HG02852 (cell line): ENCODE measurements at regions not wholly inside any gene's neighbourhood (a gene's known extent, or its start where the extent isn't known, plus 50 kb on each side); places are given as distances from the start of the nearest gene placed in this dataset.
A peak's percentile ranks its signal among the peaks of the same experiment; 100 is the strongest.
"Not testable (repeated sequence)": the region's sequence is repeated elsewhere in the genome, so short reads cannot be mapped to it uniquely, and the experiment has no call there.

Experiments
- ATAC-seq: cut with Tn5 transposase; IDR thresholded peaks from one replicate; pipeline ENCODE4 v1.9.1; 2021; ENCODE audit warnings: mild to moderate bottlenecking, moderate library complexity; ENCODE audit not compliant: unreplicated experiment

DNA sequence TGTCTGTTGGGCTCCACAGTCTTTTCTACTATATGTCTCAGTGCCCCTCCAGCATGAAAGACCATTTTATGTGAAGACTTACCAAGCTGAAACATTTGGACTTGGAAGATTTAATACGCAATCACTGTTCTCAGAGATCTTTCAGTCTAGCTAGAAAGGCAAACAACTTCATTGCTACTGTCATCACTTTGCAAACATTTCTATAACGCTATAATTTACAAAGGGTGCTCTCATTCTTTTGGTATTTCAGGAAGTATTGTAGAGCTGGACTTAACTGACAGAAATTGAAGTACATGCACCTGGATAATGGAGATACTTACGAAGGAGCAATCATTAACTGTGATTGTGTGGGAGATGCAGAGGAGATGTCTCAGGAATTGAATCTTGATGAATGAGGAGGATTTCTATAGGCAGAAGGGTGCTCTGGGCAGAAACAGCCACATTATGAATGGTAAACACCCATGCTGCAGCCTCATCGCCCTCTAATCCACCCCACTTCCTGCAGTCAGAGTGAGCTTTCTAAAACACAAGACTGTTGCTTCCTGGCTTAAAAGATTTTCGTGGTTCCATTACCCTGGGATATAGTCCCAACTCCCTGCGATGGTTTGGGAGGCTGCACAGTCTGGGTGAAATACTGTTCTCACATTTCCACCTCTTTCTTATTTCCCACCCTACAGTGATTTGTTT is 75.1 kb upstream of the GNG12 start:
- ATAC-seq, result no peak

DNA sequence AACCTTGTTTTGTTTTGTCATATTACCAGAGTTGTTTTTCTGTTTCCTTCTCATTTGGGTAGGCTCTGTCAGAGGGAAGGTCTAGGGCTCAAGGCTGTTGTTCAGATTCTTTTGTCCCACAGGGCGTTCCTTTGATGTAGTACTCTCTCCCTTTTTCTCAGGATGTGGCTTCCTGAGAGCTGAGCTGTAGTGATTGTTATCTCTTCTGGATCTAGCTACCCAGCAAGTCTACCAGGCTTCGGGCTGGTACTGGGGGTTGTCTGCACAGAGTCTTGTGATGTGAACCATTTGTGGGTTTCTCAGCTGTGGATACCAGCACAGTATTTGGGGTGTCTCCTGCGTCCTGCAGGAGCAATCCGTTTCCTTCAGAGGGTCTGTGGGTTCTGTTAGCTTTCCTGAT is 74.2 kb upstream of the GNG12 start:
- ATAC-seq, result not testable (repeated sequence)

DNA sequence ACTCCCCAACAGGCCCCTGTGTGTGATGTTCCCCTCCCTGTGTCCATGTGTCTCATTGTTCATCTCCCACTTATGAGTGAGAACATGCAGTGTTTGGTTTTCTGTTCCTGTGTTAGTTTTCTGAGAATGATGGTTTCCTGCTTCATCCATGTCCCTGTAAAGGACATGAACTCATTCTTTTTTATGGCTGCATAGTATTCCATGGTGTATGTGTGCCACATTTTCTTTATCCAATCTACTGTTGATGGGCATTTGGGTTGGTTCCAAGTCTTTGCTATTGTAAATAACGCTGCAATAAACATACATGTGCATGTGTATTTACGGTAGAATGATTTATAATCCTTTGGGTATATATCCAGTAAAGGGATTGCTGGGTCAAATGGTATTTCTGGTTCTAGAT is 72.7 kb upstream of the GNG12 start:
- ATAC-seq, result not testable (repeated sequence)

DNA sequence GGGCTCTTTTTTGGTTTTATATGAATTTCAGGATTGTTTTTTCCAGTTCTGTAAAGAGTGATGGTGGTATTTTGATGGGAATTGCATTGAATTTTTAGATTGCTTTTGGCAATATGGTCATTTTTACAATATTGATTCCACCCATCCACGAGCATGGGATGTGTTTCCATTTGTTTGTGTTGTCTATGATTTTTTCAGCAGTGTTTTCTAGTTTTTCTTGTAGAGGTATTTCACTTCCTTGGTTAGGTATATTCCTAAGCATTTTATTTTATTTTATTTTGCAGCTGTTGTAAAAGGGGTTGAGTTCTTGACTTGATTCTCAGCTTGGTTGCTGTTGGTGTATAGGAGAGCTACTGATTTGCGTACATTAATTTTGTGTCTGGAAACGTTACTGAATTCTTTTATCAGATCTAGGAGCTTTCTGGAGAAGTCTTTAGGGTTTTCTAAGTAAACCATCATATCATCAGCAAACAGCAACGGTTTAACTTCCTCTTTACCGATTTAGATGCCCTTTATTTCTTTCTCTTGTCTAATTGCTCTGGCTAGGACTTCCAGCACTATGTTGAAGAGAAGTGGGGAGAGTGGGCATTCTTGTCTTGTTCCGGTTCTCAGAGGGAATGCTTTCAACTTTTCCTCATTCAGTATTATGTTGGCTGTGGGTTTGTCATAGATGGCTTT is 69.4 kb upstream of the GNG12 start:
- not testable (repeated sequence) for ATAC-seq

DNA sequence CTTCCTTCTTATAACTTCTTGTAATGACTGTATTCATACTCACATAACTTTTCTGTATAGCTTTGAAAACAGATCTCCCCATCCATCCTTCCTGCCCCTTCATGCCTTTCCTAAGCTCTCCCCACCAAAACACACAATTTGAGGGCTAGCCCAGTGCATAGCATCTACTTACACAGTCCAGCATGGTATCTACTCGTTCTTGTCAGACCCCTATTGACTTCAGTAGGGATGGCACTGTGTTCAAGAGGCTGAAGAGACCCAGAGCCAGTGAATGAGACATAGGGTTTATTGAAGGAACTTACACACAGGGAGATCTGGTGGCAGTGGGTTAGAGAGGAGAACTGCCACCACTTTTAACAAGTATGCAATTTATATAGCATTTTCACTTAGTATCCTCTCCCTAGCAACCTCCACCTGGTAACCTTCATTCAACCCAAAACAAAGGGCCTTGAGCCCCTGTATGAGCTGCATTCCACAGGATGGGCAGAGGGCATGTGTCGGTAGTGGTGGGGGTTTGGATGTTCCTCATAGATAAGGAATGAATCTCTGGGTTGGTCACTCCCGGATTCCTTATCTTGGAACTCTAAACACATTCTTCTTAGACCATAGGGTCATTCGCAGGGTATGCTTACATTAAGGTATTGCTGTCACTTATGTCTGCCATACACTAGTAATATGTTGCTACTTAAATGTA is 64.9 kb upstream of the GNG12 start:
- no peak for ATAC-seq

DNA sequence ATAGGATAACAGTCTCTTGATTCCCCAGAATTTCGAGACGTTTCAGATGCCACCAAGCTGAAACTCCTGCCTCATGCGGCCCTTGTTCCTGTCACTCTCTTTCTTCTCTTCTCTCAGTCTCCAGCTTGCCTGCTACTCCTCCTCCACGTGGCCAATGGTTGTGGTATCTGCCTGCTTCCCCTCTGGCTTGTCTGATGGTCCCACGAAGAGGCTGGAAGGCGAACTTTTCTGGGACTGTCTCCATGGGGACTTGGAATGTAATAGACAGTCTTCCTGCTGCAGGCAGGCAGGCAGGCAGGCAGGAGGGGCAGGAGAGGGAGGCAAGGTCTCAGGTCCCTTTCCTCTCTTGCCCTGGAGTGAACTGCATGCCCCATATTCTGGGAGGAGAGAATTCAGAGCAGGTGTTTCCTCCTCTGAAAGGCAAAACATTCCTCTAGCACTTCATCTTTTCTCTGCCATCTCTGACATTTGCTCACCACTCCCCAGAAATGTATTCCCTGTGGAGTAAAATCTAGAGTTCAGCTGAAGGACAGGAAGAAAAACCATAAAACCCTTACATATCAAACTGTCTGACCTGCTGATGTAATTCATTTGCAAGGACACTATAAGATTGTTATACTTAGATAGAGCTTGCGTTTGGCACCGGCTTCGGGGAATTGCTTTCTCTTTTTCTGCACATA is 64.1 kb upstream of the GNG12 start:
- ATAC-seq, result no peak

DNA sequence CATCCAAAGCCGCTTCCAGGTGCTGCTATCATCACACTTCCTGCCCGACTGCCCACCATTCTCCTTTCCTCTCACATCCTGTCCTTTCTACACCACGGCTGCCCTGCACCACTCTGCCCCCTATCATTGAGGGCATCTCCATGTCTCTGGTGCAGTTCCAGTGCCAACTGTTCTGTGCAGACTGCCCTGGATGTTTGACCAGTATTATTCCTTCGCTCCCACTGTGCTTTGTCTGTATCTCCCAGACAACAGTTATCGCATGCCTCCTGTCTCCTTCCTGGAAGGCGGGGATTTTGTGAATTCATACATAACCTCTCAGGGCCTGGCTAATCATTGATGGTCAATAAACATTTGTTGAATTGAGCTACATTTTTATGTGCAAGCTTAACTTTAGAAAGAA is 63.6 kb upstream of the GNG12 start:
- ATAC-seq, result no peak

DNA sequence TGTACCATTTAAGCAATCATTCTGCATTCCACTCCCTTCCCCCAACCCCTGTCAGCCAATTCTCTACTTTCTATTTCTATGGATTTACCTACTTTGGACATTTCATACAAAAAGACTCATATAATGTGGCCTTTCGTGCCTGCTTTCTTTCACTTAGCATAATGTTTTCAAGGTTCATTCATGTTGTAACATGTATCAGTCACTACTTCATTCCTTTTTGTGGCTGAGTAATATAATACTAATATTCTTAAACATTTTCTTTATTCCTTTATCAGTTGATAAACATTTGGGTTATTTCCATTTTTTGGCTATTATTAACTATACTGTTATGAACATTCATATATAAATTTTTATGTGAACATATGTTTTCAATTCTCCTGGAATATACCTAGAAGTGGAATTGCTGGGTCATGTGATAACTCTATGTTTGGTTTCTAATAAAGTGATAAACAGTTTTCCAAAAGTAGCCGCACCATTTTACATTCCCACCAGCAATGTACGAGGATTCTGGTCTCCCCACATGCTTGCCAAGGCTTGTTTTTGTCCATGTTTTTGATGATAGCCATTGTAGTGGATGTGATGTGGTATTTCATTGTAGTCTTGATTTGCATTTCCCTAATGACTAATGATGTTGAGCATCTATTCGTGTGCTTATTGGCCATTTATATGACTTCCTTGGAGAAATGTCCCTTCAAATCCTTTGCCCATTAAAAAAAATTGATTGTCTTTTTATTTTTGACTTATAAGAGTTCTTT is 61.9 kb upstream of the GNG12 start:
- no peak for ATAC-seq

DNA sequence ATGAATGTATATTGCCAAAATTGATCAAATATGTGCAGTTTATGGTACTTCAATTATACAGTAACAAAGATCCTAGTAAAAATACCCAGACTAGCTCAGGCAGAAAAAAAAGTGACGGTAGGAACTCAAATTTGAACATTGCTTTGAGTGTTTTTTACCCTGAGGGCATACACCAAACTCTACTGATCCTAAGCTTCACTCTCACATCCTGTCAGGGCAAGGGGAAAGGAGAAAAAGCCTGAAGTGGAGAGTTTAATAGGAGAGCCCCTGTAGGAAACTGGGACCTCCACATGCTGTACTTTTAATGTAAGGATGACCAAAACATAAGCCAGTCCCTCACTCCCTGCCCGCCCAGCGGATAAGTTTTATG is 59.8 kb upstream of the GNG12 start:
- no peak for ATAC-seq

DNA sequence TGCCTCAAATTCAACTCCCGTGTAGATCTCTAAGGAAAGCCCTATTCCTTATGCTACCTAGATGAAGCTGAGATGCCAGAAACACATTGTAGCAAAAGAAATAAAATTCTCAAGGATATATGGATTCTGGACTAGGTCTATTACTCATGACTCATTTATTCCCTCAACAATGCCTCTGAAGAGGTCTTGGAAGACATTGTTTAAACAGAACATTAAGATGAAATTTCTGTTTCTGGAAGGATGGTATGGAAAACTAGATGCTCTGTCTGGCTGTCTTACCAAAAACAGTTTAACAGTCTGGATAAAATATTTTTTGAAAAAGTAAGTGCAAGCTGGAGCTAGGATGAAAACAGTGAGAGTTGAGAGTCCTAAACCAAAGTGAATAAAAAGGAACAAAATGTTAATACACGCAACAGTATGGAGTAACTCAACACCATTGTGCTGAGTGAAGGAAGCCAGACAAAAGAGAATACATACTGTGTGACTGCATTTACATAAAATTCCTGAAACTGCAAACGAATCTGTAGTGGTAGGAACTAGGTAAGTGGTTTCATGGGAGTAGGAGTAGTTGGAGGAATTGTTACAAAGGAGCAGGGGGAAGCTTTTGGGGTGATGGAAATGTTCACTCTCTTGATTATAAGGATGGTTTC is 59.3 kb upstream of the GNG12 start:
- ATAC-seq, result no peak

DNA sequence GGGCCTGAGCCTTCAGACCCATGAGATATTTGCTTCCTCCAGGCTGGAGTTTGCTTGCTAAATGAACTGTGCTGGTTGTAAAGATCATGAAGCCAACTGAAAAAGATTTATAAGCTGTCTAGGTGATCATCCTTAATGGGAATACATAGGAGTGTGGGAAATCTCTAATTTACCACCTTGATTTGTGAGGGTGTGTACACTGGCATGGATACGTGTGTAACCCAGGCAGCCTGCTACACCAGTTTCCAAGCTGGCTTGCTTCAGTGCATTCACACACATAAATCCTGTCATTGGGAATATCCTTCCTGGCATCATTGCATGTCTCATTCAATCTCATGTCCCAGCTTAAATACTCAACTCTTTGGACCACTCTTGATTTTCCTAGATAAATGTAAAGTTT is 57.6 kb upstream of the GNG12 start:
- ATAC-seq, result no peak

DNA sequence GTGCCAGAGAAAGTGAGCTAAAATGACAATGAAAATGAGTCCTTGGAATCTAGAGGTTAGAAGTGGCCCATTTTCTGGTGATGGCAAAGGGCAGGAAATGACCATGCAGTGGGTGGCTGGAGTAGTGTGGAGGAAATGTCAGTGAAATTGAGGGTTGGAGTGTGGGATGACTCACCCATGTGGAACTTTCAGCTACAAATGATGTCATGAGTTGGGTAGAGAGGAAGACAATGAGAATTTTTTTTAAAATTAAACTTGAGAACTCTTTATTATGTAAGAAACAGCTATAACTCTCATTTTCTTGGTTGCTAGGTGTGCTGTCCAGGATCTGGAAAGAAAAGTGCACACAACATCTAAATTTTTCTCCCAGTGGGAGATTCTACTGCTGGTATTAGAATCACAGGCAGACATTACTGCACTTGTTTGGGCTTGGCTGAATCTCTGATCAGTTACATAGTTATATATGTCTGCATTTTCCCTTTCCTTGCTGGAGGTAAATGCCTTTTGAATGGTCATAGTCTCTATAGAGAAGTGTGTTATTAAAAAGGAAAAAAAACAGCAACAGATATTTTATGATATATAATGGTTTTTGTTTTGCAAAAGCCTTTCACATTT is 56.8 kb upstream of the GNG12 start:
- ATAC-seq, result peak; percentile 45

DNA sequence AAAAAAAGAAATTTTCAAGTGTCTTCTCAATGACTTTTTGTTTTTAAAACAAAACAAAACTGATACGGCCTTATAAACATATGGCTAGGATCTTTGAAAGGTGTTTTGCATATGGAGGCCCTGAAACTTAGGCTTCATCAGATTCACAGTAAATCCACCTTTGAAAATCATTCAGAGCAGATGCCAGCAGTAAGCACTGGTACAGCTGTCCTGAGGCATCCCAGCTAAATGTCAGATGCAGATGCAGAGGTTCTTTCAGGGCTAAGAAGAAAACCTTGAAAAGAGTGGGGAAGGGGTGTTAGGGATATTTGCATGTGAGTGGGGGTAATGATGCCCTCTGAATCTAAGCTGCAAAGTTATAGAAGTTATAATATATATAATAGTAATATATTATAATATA is 56.2 kb upstream of the GNG12 start:
- ATAC-seq, result no peak

DNA sequence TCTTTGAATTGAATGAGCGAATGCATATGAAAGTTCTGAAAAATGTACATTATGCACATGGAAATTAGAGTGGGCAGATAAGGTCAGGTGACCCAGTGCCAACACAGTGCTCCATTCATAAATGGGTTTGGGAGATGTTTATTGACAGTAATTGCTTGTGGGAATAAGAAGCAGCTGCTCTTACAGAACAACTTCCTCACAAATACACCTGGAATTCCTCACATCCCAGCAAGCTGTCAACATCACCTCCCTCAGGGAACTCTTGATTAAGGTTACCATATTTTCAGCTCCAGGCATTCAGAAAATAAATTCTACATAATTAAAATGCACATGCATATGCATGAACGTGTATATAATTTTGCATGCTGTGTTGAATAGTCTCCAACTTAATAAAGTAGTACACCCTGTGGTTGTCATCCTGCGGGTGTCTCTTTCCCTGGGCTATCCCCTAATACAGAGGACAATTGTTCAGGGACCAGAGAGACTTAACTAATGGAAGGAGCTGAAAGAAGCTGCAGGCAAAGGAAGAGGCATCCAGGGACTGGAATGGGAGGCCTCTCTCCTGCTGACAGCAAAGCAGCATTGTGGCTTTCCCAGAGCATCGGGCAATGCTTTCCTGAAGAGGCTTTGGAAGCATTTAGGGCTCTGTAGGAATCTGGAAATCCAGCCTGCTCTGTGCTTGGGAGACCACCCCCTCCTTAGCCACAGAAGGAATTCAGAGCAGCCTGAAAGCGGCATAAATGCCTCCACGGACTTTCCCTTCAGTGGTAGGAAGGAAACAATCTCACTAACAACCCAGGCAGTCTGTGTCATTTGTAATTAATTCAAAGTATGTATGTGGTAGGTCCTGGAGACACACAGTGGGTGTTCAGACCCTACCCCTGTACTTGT is 55.2 kb upstream of the GNG12 start:
- ATAC-seq, result no peak

DNA sequence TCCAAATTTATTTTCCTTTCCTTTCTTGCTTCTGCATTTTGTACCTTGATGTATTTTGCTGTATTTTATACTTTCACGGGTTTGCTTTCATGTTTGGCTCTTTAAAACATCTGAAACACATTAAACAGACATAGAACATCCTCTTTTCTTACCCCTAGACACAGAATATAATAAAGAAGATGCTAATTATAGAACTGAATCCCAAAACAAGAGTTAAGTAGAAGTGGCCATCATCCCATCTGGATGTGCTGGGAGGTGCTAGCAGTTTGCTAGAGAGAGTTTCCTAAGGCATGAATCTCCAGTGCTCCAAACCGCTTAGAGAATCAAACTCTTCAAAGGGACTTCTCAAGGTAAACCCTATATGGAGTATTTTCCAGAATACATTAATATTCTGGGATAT is 53.9 kb upstream of the GNG12 start:
- ATAC-seq, result no peak

DNA sequence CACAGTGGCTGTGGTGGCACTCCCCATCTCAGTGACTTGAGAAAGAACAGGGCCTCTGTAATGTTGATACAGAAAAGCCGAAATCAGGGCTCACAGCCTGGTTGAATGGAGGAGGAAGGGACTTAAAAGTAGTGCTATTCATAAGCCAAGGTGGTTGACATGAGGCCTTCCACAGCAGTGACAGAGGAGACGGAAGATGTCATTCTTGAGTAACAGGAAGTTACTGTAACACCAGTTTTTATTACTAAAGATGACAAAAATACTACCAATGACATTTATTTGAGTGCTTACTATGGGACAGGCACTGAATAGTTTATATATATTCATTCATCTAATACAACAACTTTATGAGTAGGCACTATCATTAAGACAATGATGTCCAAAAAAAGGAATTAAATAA is 52.8 kb upstream of the GNG12 start:
- no peak for ATAC-seq

DNA sequence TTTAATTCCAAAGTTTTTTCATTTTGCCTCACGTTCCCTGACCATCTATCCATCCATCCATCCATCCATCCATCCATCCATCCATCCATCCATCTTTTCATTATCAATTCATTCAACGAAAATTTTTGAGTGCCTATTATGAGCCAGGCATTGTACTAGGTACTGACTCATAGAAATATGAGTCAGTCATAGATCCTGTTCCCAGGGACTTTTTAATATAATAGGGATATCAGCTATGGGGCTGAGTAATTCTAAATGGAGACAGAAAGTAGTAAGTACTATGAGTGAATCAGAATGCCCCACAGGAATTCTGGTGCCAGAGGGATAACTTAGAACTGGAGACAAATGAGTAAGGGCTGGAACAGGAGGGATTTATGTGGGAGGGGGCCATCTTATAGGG is 49.8 kb upstream of the GNG12 start:
- ATAC-seq, result no peak
